OCI-LY7 (cell line): ENCODE measurements at regions not wholly inside any gene's neighbourhood (a gene's known extent, or its start where the extent isn't known, plus 50 kb on each side); places are given as distances from the start of the nearest gene placed in this dataset.

ENCODE experiments used
- BruUV-seq: library from RNA; stranded (reverse); fragments of 400-500 nt; replicated peaks from 2 replicates; lab custom pipeline; 2021; lab: Mats Ljungman, UMichigan
- CTCF ChIA-PET: fragments of 300-600 bp; sonication (Branson Sonifier 250); formaldehyde crosslinking; loops from one replicate; lab custom pipeline; 2022; ENCODE audit warnings: antibody characterized with exemption; ENCODE audit not compliant: unreplicated experiment; lab: Charles Lee
- POLR2A ChIA-PET: fragments of 300-600 bp; sonication (Branson Sonifier 250); formaldehyde crosslinking; loops from one replicate; lab custom pipeline; 2022; ENCODE audit warnings: antibody characterized with exemption; lab: Charles Lee
- DNase-seq: peaks from one replicate; pipeline ENCODE4 v3.0.0-alpha.2; 2015; ENCODE audit warnings: low spot score
- H2AFZ ChIP-seq: fragments of 200-600 bp; sonication (generic), shearing (Covaris generic); 2 replicates; pipeline ENCODE4 v1.6.1; 2014; ENCODE audit warnings: mild to moderate bottlenecking, antibody characterized with exemption, low read length, moderate library complexity
- H3K27ac ChIP-seq: fragments of 200-600 bp; sonication (generic); 2 replicates; pipeline ENCODE4 v1.5.1; 2014; ENCODE audit warnings: mixed run types, low read depth, mild to moderate bottlenecking, moderate library complexity, low read length, inconsistent platforms; ENCODE audit not compliant: poor library complexity, severe bottlenecking
- H3K36me3 ChIP-seq: fragments of 200-600 bp; sonication (generic); 2 replicates; pipeline ENCODE4 v1.6.1; 2014; ENCODE audit warnings: mild to moderate bottlenecking, antibody characterized with exemption, low read length, moderate library complexity, mixed read lengths; ENCODE audit not compliant: insufficient read depth
- H3K4me1 ChIP-seq: fragments of 200-600 bp; sonication (generic); 2 replicates; pipeline ENCODE4 v1.5.1; 2014; ENCODE audit warnings: mild to moderate bottlenecking, low read length; ENCODE audit not compliant: insufficient read depth, poor library complexity, severe bottlenecking
- H3K4me2 ChIP-seq: fragments of 200-600 bp; sonication (generic); 2 replicates; pipeline ENCODE4 v1.6.1; 2014; ENCODE audit warnings: mild to moderate bottlenecking, low read length
- H3K4me3 ChIP-seq: fragments of 200-600 bp; sonication (generic); 2 replicates; pipeline ENCODE4 v1.5.1; 2014; ENCODE audit warnings: mild to moderate bottlenecking, low read depth, low read length; ENCODE audit not compliant: poor library complexity, severe bottlenecking
- H3K79me2 ChIP-seq: fragments of 200-600 bp; sonication (generic); 2 replicates; pipeline ENCODE4 v1.6.1; 2016; ENCODE audit warnings: low read depth, mild to moderate bottlenecking, low read length, moderate library complexity, mixed read lengths; ENCODE audit not compliant: insufficient read depth
- H3K9me2 ChIP-seq: fragments of 200-600 bp; sonication (generic); 2 replicates; pipeline ENCODE4 v1.6.1; 2016; ENCODE audit warnings: mild to moderate bottlenecking, low read length, mixed read lengths; ENCODE audit not compliant: insufficient read depth
- H3K9me3 ChIP-seq: fragments of 200-600 bp; sonication (generic); 2 replicates; pipeline ENCODE4 v1.6.1; 2014; ENCODE audit warnings: mild to moderate bottlenecking, mixed run types, low read length, mixed read lengths
- H4K20me1 ChIP-seq: fragments of 200-600 bp; sonication (generic); 2 replicates; pipeline ENCODE4 v1.6.1; 2014; ENCODE audit warnings: mild to moderate bottlenecking, antibody characterized with exemption, low read length, moderate library complexity, mixed read lengths; ENCODE audit not compliant: insufficient read depth
- EZH2phosphoT487 ChIP-seq: fragments of 200-600 bp; sonication (generic); IDR thresholded peaks from 2 replicates; pipeline ENCODE4 v1.6.1; 2018; ENCODE audit warnings: low read depth, borderline replicate concordance, mild to moderate bottlenecking, mixed run types, antibody characterized with exemption, low read length, moderate library complexity, mixed read lengths
- intact Hi-C: fragments of 100-400 bp; cut with micrococcal nuclease; formaldehyde crosslinking; loops from one replicate; pipeline ENCODE4 v1.10.0; 2022; ENCODE audit not compliant: unreplicated experiment
- TF ChIP-seq, protein P1 (sequence below): fragments of 200-600 bp; sonication (generic); conservative IDR thresholded peaks from 2 replicates; pipeline ENCODE4 v1.5.1; 2014; ENCODE audit warnings: mild to moderate bottlenecking, antibody characterized with exemption, low read length, moderate library complexity, mixed read lengths

DNA sequence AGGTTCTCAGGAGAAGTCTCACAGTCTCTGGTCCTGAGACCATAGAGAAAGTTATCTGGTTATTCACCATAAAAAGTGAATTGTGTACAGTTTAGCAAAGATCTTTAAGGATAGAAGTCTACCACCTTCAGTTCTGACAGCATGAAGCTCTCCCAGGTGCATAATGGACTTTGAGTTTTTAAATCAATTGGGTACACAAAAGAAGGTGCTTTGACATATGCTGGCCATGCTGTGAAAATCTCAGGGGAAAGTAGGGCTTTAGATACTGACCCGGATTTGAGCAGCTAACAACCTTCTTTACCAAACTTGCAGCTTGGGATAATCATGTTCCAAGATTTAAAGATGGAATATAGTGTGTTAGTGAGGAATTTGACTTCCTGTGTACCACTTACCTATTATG lies 264.2 kb downstream of the ZSWIM6 start:
- no peaks in the 10 kb centered on the region for H4K20me1 ChIP-seq
- no peak for DNase-seq
- no TSS peak for BruUV-seq
- no peaks in the 10 kb centered on the region for H3K79me2 ChIP-seq
- no peaks in the 10 kb centered on the region for H3K9me2 ChIP-seq
- no peaks in the 10 kb centered on the region for H3K4me1 ChIP-seq
- ChIA-PET CTCF (no interaction called here), POLR2A (interaction anchor here (0.5 kb wide), 3 partner anchors 90 to 1112 kb away, joined by 3 to 5 read pairs (median 4); partner anchors contain the start of gene LRRC70)
- H3K9me3 ChIP-seq, result no peaks in the 10 kb centered on the region
- no peak overlapping the region for H2AFZ ChIP-seq
- intact Hi-C loops, result no loop called here
- TF ChIP-seq, protein P1, sequence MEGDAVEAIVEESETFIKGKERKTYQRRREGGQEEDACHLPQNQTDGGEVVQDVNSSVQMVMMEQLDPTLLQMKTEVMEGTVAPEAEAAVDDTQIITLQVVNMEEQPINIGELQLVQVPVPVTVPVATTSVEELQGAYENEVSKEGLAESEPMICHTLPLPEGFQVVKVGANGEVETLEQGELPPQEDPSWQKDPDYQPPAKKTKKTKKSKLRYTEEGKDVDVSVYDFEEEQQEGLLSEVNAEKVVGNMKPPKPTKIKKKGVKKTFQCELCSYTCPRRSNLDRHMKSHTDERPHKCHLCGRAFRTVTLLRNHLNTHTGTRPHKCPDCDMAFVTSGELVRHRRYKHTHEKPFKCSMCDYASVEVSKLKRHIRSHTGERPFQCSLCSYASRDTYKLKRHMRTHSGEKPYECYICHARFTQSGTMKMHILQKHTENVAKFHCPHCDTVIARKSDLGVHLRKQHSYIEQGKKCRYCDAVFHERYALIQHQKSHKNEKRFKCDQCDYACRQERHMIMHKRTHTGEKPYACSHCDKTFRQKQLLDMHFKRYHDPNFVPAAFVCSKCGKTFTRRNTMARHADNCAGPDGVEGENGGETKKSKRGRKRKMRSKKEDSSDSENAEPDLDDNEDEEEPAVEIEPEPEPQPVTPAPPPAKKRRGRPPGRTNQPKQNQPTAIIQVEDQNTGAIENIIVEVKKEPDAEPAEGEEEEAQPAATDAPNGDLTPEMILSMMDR, result no peak
- no peak for TF ChIP-seq EZH2phosphoT487
- H3K27ac ChIP-seq, result no peak overlapping the region
- H3K4me2 ChIP-seq, result no peak overlapping the region
- H3K36me3 ChIP-seq, result no peaks in the 10 kb centered on the region
- no peak overlapping the region for H3K4me3 ChIP-seq

DNA sequence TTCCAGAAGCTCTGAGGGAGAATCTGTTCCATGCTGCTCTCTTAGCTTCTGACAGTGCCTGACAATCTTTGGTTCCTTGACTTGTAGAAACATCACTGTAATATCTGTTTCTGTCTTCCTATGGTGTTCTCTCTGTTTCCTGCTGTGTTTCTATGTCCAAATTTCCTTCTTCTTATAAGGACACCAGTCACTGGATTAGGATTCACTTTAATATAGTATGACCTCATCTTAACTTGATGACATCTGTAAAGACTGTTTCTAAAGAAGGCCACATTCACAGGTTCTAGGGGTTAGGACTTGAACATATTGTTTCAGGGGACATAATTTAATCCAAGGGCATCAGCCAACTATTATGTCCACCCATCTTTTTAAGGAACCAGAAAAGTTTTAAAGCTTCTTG lies 265.6 kb downstream of the ZSWIM6 start:
- no peak for TF ChIP-seq EZH2phosphoT487
- TF ChIP-seq, protein P1, result no peak
- Histone ChIP-seq H3K4me3 (no peak overlapping the region), H3K36me3 (no peaks in the 10 kb centered on the region), H3K4me2 (no peak overlapping the region), H3K4me1 (no peaks in the 10 kb centered on the region), H2AFZ (no peak overlapping the region), H3K9me3 (no peaks in the 10 kb centered on the region), H3K9me2 (no peaks in the 10 kb centered on the region), H4K20me1 (no peaks in the 10 kb centered on the region), H3K79me2 (no peaks in the 10 kb centered on the region), H3K27ac (no peak overlapping the region)
- intact Hi-C loops, result no loop called here
- BruUV-seq, result no TSS peak
- DNase-seq, result no peak
- ChIA-PET POLR2A (interaction anchor here (0.6 kb wide), 1 partner anchor 165 kb away, joined by 3 read pairs; no protein-coding TSS in a partner anchor), CTCF (no interaction called here)

DNA sequence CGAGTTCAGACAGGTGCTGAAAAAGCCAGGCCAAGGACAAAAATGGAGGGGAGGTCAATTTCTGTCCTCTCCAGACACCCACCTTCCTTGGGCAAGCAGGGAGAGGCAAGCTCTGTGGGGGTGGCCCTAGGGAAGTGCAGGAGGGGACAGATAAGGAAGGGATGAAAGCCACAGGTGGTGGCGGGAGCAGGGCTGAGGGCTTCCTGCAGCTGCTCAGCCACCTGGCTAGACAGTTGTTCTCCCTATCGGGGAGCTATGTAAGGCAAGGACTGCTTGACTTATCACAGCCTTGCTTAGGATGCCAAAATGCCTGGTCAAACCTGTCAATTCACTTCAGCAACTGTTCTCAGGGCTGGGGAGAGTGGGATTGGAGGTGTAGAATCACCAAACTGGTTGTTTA lies 266.1 kb downstream of the ZSWIM6 start:
- H3K79me2 ChIP-seq, result no peaks in the 10 kb centered on the region
- DNase-seq, result no peak
- ChIA-PET CTCF (no interaction called here), POLR2A (interaction anchor here (0.6 kb wide), 1 partner anchor 166 kb away, joined by 3 read pairs; no protein-coding TSS in a partner anchor)
- intact Hi-C loops, result no loop called here
- H3K4me3 ChIP-seq, result no peak overlapping the region
- no peaks in the 10 kb centered on the region for H3K4me1 ChIP-seq
- no peaks in the 10 kb centered on the region for H3K9me3 ChIP-seq
- no peak overlapping the region for H3K4me2 ChIP-seq
- BruUV-seq, result no TSS peak
- no peaks in the 10 kb centered on the region for H4K20me1 ChIP-seq
- H2AFZ ChIP-seq, result no peak overlapping the region
- TF ChIP-seq, protein P1, result no peak
- TF ChIP-seq EZH2phosphoT487, result no peak
- H3K9me2 ChIP-seq, result no peaks in the 10 kb centered on the region
- no peaks in the 10 kb centered on the region for H3K36me3 ChIP-seq
- no peak overlapping the region for H3K27ac ChIP-seq
